AML-193 (cell line): ENCODE measurements at regions not wholly inside any gene's neighbourhood (a gene's known extent, or its start where the extent isn't known, plus 50 kb on each side); places are given as distances from the start of the nearest gene placed in this dataset.
A peak's percentile ranks its signal among the peaks of the same experiment; 100 is the strongest.

ENCODE experiments used
- DNase-seq, 2 experiments: peaks; one replicate each; lab custom pipeline; 2025; lab: John Stamatoyannopoulos, UW

DNA sequence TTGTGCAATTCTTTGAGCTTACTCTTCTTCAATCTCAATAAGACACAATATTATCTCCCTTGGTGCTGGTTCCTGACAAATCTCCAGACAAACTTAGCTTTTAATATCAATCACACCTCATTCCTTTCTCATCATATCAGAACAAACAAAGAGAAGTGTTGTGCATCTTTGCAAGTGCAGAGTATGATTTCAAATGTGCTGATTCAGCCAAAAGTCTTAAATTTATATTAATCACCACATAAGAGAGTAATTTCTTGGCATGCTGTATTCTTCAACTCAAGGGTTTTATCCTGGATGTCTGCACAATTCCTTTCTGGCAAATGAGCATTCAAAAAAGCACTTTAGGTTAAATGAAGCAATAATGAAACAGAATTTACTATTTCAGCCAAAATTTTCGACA is 877.8 kb downstream of the ANKRD7 start:
- no peak for DNase-seq

DNA sequence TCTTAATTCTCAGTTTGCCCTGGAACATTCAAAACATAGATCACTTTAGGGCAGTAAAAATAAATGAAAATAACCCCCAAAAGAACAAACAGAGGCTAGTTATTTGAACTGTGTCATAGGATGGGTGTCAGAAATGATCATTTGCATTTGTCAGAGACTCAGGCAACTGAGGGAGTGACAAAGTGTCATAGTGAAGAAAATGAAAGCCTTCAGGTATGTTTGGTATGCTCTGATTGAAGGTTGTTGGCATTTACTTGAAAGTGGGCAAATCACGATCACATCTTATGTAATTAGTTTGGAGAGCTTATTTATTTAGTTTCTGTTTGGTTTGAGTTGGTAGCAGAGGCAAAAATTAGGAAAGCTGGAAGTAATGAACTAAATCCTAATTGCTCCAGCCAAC is 880.9 kb downstream of the ANKRD7 start:
- DNase-seq: no peak

DNA sequence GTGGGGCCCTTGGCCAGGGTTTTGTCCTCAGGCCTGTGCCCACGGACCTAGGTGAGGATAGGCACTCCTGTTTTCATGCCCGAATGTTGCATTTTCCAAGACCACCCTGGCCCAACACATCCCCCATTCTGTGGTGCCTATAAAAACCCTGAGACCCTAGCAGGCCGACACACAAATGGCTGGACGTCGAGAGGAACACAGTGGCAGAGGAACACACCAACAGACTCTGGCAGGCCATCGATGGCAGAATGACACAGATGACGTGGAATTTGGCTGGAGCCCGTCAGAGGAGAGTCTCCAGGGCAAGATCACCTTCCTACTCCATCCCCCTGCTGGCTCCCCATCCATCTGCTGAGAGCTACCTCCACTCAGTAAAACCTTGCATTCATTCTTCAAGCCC is 898.8 kb downstream of the ANKRD7 start:
- DNase-seq: no peak

DNA sequence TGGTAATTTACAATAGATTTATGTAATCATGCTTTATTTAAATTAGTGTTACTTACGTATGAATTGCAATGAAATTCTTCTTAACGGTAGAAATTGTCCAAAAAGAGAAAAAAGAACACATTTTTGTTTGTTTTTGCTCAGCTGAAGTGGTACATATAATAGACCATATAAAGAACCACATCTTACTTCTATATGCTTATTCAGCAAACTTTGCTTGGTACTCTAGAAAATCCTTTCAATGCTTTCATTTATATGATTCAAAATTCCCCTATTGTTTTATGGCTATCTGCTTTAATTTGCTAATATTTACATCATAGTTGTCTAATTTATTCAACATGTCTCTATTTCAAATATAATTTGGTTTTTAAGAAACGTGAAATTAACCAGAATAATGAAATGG is 903.2 kb downstream of the ANKRD7 start:
- no peak for DNase-seq

DNA sequence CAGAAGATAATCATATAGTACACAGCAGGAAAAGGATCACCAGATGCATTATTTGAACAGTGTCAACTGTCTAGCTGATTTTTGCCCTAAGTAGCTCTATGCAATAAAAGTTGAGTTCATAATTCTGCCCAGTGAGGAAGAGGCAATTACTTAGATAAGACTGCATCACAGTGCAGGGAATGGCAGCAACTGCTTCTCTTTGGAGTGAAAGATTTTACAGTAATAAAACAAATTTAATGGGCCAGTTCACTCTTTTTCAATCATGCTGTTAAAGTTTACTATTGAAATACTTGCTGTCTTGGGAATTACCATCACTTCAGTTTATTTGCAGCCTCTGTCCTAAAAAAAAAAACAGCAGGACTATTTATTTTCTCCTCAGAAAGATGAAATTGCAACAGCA is 907.9 kb downstream of the ANKRD7 start:
- DNase-seq: no peak

DNA sequence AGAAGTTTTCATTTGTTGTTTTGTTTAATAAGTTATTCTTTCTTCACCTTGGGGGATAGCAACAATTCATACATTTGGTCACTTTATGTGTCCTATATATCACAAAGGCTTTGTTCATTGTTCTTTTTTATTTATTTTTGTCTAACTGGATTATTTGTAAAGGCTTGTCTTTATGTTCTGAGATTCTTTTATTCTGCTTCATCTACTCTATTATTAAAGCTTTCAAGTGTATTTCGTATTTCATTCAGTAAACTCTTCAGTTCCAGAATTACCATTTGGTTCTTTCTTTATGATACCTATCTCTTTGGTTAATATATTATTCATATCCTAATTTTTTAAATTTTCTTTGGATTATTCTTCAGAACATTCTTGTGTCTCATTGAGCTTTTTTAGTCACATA is 942.9 kb downstream of the ANKRD7 start:
- DNase-seq: no peak

DNA sequence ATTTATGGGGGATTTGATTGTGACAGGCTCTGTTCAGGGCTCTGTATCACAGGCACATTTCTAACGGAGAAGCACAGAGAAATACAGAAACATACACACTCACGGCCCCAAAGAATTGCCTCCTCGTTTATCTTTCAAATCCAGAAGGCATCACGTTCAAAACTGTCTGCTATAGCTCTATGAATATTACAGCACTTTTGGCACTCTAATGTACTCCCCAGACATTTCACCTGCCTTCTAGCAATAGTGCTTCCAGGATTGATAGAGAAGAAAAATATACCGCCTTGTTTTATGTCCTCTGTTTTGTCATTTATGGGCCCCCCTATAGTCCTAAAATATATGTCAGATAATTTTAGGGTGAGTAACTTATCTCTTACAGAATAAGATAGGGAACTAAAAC is 947.5 kb downstream of the ANKRD7 start:
- no peak for DNase-seq

DNA sequence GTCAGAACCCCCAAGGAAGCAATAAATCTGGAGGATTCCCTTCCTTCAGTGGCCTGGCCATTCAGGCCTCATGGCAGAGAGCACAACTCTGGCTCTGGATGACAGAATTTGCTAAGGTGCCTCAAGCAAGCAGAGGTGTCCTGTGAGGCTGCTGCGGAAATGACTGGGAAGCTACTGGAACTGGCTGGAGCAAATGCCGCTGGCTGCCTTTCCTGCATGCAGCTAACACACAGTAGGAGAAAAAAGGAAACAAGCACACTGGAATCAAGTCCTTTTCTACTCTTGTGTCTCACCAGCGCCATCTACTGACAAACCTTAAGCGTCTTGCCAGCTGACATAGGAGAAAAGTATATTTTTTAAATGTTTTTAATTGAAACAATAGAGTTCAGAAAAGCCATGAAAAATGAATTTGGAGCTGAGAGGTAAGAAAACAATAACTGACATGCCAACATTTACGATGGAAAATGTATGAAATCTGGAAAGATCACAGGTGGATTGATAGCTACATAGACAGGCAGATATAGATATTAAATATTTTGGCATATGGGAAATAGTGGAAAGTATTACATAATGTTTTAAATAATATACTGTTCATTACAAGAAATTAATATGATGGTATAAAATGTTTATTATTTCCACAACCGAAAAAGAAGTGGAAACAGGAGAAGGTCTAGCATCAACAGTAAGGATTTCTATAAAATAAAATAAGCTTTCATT is 951.6 kb downstream of the ANKRD7 start:
- peak; percentile 55 to 66 for DNase-seq

DNA sequence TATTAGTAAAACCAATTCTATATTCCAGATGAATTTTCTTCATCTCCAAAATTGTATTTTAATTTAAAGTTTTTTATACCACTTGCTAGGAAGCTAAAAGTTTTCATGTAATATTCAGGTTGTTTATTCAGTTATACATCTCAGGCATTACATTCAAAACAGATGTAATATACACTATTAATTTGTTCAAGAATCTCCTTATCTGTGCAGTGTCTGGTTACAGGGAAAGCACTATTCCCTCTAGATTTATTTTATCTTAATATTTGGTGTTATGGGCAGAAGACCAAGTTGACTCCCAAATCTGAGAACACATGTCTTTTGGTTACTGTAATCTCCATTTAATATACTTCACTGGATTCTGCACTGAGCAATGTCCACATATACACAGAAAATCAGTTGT is 953.4 kb downstream of the ANKRD7 start:
- no peak for DNase-seq

DNA sequence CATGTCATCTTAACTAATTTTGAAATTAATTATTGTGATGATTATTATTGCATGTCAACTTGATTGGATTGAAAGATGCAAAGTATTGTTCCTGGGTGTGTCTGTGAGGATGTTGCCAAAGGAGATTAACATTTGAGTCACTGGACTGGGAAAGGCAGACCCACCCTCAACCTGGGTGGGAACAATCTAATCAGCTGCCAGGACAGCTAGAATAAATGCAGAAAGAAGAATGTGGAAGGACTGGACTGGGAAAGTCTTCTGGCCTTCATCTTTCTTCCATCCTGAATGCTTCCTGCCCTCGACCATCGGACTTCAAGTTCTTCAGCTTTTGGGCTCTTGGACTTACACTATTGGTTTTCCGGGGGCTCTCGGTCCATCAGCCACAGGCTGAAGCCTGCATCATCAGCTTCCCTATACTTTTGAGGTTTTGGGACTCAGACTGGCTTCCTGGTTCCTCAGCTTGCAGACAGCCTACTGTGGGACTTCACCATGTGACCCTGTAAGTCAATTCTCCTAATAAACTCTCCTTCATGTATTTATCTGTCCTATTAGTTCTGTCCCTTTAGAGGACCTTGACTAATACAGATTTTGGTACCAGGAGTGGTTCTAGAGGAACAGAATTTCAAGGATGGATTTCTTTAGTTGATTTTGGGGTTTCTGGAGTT is 959.8 kb downstream of the ANKRD7 start:
- DNase-seq: no peak

DNA sequence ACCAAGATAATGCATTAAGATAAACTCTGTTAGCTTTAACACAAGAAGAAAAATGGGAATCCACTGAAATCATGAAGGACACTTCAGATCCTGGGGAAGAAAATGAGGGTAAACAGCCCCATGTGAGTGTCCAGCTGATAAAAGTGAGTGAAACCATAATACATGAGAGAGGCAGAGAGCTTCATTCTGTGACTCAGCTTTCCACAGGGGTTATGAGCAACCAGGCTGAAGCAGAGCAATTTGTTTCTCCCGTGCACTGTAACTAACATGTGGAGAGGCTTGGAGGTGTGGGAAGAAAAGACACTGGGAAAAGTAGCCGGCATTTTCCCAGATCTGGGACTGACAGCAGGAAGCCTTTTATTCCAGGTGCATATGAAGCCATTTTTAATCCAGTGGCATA is 971.7 kb downstream of the ANKRD7 start:
- no peak for DNase-seq

DNA sequence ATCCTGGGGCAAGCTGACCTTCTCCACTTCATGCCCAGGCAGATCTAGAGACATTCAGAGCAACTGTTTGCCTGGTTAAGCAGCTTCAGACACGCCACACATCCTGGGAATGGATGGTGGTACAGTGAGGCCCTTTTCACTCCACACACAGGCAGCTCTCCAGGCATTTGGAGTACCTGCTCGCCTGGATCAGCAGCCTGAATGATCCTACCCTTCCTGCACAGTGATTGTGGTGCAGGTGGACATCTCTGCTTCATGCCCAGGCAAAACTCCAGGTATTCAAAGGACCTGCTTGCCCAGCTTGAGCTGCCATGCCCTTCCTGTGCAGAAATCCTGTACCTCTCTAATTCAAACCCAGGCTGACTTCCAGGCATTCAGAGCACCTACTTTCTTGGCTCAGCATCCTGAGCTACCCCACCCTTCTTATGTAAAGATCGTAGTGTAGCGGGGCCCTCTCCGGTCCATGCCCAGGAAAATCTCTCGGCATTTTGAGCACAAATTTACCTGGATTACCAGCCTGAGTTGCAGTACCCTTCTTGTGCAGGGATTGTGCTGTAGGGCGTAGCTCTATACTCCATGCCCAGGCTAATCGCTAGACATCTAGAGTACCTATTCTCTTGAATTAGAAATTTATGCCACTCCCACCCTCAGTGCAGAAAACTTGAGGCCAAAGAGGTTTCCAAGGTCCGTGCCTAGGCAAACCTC is 972.8 kb downstream of the ANKRD7 start:
- DNase-seq: no peak

DNA sequence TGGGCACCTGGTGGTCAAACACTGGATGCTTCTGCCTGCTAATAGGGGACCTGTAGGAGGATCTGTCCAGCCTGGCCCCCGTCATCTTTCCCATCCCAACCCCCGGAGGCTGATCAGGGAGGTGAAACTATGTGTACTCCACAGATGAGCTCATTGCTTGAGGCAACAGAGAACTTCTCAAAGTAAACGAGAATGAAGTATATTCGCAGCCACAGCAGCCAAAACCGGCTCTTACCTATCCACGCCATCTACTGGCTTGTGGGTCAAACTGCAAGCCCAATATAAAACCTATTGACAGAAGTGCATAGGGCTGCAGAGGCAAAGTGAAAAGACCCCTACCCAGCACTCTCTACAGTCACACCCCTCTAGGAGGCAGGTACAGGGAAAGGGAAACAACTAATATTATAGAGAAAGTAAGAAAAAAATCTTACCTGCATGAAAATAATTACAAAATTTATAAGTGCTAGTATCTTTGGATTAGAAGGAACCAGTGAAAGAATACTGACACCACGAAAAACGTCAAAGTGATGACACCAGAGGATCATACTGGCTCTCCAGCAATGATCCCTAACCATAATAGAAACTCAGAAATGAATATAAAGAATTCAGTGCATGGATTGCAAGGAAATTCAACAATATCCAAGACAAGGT is 973.5 kb downstream of the ANKRD7 start:
- peak; percentile 34 to 53 for DNase-seq

DNA sequence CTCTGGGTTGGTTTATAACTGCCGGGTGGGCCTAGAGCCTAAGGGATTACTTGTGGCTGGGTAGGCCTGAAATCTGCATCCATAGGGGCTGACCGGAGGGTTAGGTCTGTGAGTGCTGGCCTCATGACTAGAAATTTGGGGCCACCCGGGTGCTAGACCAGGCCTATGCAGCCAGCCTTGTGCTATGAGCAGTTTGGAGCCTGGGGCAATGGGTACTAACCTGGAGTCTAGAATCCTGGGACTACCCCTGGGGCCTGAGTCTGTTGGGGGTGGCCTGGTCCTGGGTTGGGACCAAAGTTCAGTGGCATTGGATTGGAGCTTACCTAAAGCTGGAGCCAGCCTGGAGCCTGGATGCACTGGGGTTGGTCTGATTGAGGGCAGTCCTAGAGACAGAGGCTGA is 995.2 kb downstream of the ANKRD7 start:
- no peak for DNase-seq

DNA sequence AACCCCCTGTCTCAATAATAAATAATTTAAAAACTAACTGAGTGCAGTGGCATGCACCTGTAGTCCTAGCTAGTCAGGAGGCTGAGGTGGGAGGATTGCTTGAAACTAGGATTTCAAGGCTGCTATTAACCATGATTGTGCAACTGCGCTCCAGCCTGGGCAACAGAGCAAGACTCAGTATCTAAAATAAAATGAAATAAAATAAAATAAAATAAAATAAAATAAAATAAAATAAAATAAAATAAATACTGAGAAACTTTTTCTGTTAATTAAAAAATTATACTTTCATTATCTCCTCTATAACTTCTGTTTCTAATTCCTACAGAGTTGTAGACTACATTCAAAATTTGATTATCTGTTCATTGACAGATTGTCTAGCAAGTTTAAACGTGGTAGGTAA is 999.4 kb downstream of the ANKRD7 start:
- no peak for DNase-seq

DNA sequence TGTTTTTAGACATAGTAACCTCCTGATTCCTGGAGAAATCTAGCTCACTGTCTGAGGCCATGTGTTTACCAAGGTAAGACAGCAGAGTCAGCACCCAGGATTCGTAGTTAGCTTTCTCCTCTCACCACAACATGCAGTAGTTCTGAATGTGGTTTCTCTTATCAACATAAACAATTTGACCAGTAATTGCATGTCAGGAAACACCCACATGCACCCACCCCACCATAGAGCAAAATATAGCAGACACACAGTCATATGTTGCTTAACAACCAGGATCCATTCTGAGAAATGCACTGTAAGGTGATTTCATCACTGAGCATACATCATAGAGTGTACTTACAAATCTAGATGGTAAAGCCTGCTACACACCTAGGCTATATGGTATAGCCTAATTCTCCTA is 1004.0 kb downstream of the ANKRD7 start:
- no peak for DNase-seq

DNA sequence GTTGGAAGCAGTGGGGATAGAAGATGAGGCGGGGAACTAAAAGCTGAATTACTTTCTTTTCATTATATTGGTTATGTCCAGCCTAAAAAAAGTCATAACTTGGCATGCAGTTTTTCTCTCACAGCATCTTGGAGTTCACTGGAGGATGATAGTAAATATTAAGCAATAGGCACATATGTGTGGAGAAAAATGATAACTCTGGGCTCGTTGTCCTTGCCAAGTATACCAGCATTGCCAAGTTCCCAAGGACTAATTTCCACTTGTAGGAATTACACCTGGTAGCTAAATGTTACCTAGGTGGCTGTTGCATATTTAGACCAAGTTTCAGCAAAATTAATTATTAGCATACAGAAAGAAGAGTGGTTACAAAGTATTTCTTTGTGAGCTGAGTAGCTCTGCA is 1007.6 kb downstream of the ANKRD7 start:
- DNase-seq: no peak

DNA sequence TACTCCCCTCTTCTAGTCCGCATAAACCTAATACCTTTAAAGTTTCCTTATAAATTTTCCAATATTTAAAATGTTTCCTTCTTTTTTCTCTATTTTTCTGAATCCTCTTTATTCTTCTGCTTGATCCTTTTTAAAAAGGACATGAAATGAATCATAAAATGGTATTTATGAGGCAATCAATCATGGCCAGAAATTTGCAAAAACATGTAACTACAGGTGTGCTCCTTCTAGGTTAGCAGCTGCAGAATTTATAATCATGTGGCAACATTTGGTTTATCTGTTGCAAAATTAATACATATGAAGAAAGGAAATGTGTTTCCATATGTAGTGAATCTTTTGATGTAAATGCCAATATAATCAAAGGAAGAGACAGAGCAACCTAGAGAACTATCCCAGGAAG is 1008.5 kb downstream of the ANKRD7 start:
- no peak for DNase-seq

DNA sequence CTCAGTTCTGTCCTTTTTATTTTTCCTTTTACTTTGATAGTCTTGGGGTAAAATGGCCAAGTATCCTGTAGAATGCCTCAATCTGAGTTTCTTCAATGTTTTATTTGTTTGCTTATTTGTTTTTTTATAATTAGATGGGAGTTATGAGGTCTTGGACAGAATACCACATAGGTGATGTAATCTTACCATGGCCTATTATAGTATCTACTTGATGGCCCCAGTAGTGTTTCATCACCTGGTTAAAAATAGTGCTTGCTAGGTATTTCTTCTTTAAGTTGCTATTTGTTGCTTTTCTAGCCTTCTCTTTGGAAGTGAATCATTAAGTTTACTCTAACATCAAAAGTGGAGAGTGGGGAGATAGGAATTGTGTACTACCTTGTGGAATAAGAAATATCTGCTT is 1020.0 kb upstream of the KCND2 start:
- no peak for DNase-seq

DNA sequence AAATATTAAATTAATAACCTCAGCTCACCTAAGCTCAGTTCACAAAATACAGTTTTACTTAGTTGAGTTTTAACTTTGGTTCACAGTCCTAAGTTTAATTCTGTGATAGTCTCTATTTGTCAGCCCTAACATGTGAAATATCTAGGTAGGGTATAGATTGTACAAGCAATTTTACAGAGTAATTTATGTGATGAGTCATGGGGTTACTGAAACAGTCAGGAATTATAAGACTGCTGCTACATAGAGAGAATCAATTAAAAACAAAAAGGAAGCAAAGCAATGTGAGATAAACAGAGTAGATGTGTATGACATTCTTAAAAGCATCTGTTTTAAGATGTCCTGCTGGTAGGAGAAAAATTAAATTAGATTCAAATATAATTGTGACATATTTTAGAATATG is 1018.2 kb upstream of the KCND2 start:
- no peak for DNase-seq

DNA sequence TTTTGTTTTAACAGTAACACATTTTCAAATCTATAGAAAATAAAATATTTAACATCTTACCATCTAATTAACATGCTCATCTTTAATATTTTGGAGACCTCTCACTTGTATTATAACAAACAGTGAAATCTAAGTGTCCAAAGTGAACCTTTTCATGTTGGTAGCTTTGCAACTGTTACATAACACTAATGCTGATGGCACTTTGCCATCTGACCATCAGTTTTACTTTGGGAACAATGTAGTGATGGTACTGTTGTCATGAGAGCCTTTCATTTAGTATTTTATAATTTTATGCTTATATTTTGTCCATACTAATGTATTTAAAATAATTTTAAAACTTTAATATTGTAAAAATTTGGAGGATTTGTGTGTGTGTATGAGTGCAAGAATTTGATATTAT is 1017.0 kb upstream of the KCND2 start:
- no peak for DNase-seq

DNA sequence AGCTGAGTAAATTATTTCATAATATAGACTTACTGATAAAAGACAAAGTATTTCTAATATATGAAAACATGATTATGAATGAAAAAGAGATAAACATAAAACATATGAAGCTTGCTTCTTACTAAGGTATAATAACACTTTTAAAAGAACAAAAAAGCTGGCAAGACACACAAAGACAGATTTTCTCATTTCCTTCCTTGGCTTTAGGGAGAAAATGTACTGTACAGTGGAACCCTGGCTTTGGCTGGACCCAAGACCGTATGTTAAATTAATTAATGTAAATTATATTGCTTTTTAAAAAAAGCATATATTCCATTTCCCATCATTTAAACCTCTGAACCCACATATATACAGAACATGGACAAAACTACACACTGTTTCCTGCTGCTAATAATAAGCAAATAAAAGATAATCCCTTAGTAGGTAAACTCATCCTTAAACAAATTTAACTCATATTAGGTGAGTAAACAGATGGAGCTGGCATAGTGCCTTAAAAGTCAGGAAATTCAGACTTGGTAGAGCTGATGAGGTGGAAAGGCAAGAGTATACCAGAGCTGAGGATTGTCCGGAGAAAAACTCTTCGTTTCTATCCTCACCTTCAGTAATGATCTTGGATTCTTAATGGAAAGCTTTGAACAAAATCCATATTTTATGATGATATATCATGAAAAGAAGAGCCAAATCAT is 1016.4 kb upstream of the KCND2 start:
- DNase-seq: no peak
